K562 (cell line): ENCODE measurements at regions not wholly inside any gene's neighbourhood (a gene's known extent, or its start where the extent isn't known, plus 50 kb on each side); places are given as distances from the start of the nearest gene placed in this dataset.

Experiments
- ARID1B ChIP-seq: fragments of 450-650 bp; IDR thresholded peaks from 2 replicates; pipeline ENCODE4 v1.6.1; 2016; ENCODE audit warnings: antibody characterized with exemption, mild to moderate bottlenecking, inconsistent platforms
- BRF1 ChIP-seq: IDR thresholded peaks from 3 replicates; pipeline ENCODE4 v1.6.1; 2011; ENCODE audit warnings: borderline replicate concordance, mild to moderate bottlenecking; ENCODE audit not compliant: insufficient read length; ENCODE audit errors: extremely low read depth
- CBX5 ChIP-seq: IDR thresholded peaks from 2 replicates; pipeline ENCODE4 v1.6.1; 2014; ENCODE audit warnings: low read depth, borderline replicate concordance
- CC2D1A ChIP-seq: fragments of 450-650 bp; IDR thresholded peaks from 2 replicates; pipeline ENCODE4 v1.6.1; 2017; ENCODE audit warnings: mild to moderate bottlenecking
- CREM ChIP-seq: IDR thresholded peaks from 2 replicates; pipeline ENCODE4 v1.6.1; 2014; ENCODE audit warnings: antibody characterized with exemption, low read depth
- ERF ChIP-seq: fragments of 450-650 bp; formaldehyde crosslinking; IDR thresholded peaks from 2 replicates; pipeline ENCODE4 v1.4.0; 2020; ENCODE audit warnings: mild to moderate bottlenecking, mixed read lengths
- FIP1L1 ChIP-seq: fragments of 200-400 bp; formaldehyde crosslinking; IDR thresholded peaks from 2 replicates; pipeline ENCODE4 v1.6.1; 2018; ENCODE audit warnings: mild to moderate bottlenecking, low read depth, low read length; ENCODE audit not compliant: poor library complexity, severe bottlenecking
- FOSL1 ChIP-seq: fragments of 200-800 bp; sonication (Bioruptor generic); conservative IDR thresholded peaks from 2 replicates; pipeline ENCODE4 v1.6.1; 2016; ENCODE audit warnings: missing genetic modification characterization, missing compliant biosample characterization
- FOXJ2 ChIP-seq: fragments of 200-800 bp; sonication (Bioruptor generic); IDR thresholded peaks from 2 replicates; pipeline ENCODE4 v1.6.1; 2016; ENCODE audit warnings: missing genetic modification characterization, missing compliant biosample characterization
- KDM1A ChIP-seq, 2 experiments: fragments of 450-650 bp; IDR thresholded peaks; 2 replicates each; pipeline ENCODE4 v1.6.1; 2016; ENCODE audit warnings: mild to moderate bottlenecking in 2 of 2
- KDM2B ChIP-seq: fragments of 250-450 bp; sonication (Bioruptor Pico); IDR thresholded peaks from 2 replicates; pipeline ENCODE4 v1.8.0; 2021; ENCODE audit warnings: mild to moderate bottlenecking, moderate library complexity
- MTF1 ChIP-seq: fragments of 250-450 bp; sonication (Bioruptor Pico); IDR thresholded peaks from 2 replicates; pipeline ENCODE4 v1.9.0; 2021; ENCODE audit warnings: moderate library complexity, mild to moderate bottlenecking, inconsistent platforms, borderline replicate concordance
- PYGO2 ChIP-seq: fragments of 450-650 bp; IDR thresholded peaks from 2 replicates; pipeline ENCODE4 v1.6.1; 2016; ENCODE audit warnings: mild to moderate bottlenecking, missing genetic modification characterization, moderate library complexity, missing compliant biosample characterization
- SMARCE1 ChIP-seq: fragments of 450-650 bp; IDR thresholded peaks from 2 replicates; pipeline ENCODE4 v1.7.1; 2016; ENCODE audit warnings: mild to moderate bottlenecking
- TCF3 ChIP-seq: sonication (generic); formaldehyde crosslinking; IDR thresholded peaks from 2 replicates; pipeline ENCODE4 v1.4.0; 2020; ENCODE audit warnings: mild to moderate bottlenecking, missing genetic modification reagents
- ZNF232 ChIP-seq: sonication (generic); formaldehyde crosslinking; IDR thresholded peaks from 2 replicates; pipeline ENCODE4 v1.8.0; 2022; ENCODE audit warnings: mild to moderate bottlenecking, missing genetic modification reagents
- ZNF324 ChIP-seq: fragments of 250-450 bp; sonication (Bioruptor Pico); IDR thresholded peaks from 2 replicates; pipeline ENCODE4 v1.4.0; 2020; ENCODE audit warnings: mild to moderate bottlenecking
- ZNF785 ChIP-seq: fragments of 250-450 bp; sonication (Bioruptor Pico); IDR thresholded peaks from 2 replicates; pipeline ENCODE4 v1.4.0; 2020; ENCODE audit warnings: mild to moderate bottlenecking
- TF ChIP-seq, protein P1 (sequence below): fragments of 250-450 bp; sonication (Bioruptor Pico); IDR thresholded peaks from 2 replicates; pipeline ENCODE4 v1.5.0; 2021; ENCODE audit warnings: mild to moderate bottlenecking, borderline replicate concordance
- TF ChIP-seq, protein P2 (sequence below): sonication (generic); formaldehyde crosslinking; IDR thresholded peaks from 2 replicates; pipeline ENCODE4 v1.8.1; 2023; ENCODE audit warnings: mild to moderate bottlenecking, missing genetic modification reagents
- TF ChIP-seq, protein P3 (sequence below): sonication (generic); formaldehyde crosslinking; IDR thresholded peaks from 2 replicates; pipeline ENCODE4 v1.8.1; 2023; ENCODE audit warnings: mild to moderate bottlenecking, missing genetic modification reagents
- TF ChIP-seq, protein P4 (sequence below): fragments of 250-450 bp; sonication (Bioruptor Pico); IDR thresholded peaks from 2 replicates; pipeline ENCODE4 v1.4.0; 2020

DNA sequence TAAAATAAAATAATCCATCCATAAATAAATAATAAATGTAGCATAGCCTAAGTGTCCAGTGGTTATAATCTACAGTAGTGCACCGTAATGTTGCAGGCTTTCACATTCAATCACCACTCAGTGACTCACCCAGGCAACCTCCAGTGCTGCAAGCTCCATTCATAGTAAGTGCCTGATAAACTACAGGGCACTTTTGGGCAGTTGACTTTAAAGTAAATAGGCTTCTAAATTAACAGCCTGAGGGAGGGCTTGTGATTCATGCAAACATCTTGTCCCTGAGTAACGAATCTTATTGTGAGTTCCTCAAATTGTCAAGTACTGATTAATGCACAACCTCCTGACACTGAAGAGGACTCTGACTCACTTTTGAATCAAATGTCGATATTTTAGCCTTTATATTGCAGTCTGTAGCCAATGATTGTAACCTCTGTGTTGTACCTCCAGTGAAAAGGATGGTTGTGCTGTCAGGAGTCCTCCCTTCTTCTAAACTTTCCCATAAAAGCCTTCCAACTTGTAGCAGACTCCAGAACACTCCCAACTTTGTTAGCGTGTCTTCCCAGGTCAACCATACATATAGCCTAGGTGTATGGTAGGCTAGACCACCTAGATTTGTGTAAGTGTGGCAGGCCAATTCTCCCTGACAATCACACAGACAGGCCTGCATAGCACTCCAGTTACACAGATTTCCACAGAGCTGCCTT lies 55.0 kb upstream of the BICD1 start (continued):
- TF ChIP-seq TCF3 (CRISPR knock-in tag) (peak; percentile 57), BRF1 (no peak), KDM2B (CRISPR knock-in tag) (no peak), MTF1 (CRISPR knock-in tag) (no peak), KDM1A (IDR thresholded peaks at IDR 0.05) (peak; percentile 84 to 88; a peak in 3 of 4 replicates), CC2D1A (no peak), ZNF324 (no peak), ERF (CRISPR knock-in tag) (no peak), ZNF232 (no peak), SMARCE1 (peak; percentile 48; the same call in 1 of the 2 replicates), ARID1B (peak; percentile 55; the same call in 1 of the 2 replicates), ZNF785 (CRISPR knock-in tag) (no peak), FIP1L1 (no peak), CBX5 (no peak), CREM (peak; percentile 13; the same call in 1 of the 2 replicates), FOXJ2 (tag) (no peak), PYGO2 (tag) (no peak), FOSL1 (tag) (peak; percentile 90)
- TF ChIP-seq, protein P1, sequence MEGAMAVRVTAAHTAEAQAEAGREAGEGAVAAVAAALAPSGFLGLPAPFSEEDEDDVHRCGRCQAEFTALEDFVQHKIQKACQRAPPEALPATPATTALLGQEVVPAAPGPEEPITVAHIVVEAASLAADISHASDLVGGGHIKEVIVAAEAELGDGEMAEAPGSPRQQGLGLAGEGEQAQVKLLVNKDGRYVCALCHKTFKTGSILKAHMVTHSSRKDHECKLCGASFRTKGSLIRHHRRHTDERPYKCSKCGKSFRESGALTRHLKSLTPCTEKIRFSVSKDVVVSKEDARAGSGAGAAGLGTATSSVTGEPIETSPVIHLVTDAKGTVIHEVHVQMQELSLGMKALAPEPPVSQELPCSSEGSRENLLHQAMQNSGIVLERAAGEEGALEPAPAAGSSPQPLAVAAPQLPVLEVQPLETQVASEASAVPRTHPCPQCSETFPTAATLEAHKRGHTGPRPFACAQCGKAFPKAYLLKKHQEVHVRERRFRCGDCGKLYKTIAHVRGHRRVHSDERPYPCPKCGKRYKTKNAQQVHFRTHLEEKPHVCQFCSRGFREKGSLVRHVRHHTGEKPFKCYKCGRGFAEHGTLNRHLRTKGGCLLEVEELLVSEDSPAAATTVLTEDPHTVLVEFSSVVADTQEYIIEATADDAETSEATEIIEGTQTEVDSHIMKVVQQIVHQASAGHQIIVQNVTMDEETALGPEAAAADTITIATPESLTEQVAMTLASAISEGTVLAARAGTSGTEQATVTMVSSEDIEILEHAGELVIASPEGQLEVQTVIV (CRISPR knock-in tag) = no peak
- TF ChIP-seq, protein P2, sequence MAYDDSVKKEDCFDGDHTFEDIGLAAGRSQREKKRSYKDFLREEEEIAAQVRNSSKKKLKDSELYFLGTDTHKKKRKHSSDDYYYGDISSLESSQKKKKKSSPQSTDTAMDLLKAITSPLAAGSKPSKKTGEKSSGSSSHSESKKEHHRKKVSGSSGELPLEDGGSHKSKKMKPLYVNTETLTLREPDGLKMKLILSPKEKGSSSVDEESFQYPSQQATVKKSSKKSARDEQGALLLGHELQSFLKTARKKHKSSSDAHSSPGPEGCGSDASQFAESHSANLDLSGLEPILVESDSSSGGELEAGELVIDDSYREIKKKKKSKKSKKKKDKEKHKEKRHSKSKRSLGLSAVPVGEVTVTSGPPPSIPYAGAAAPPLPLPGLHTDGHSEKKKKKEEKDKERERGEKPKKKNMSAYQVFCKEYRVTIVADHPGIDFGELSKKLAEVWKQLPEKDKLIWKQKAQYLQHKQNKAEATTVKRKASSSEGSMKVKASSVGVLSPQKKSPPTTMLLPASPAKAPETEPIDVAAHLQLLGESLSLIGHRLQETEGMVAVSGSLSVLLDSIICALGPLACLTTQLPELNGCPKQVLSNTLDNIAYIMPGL (CRISPR knock-in tag) = no peak
- TF ChIP-seq, protein P3, sequence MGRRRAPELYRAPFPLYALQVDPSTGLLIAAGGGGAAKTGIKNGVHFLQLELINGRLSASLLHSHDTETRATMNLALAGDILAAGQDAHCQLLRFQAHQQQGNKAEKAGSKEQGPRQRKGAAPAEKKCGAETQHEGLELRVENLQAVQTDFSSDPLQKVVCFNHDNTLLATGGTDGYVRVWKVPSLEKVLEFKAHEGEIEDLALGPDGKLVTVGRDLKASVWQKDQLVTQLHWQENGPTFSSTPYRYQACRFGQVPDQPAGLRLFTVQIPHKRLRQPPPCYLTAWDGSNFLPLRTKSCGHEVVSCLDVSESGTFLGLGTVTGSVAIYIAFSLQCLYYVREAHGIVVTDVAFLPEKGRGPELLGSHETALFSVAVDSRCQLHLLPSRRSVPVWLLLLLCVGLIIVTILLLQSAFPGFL (CRISPR knock-in tag) = no peak
- TF ChIP-seq, protein P4, sequence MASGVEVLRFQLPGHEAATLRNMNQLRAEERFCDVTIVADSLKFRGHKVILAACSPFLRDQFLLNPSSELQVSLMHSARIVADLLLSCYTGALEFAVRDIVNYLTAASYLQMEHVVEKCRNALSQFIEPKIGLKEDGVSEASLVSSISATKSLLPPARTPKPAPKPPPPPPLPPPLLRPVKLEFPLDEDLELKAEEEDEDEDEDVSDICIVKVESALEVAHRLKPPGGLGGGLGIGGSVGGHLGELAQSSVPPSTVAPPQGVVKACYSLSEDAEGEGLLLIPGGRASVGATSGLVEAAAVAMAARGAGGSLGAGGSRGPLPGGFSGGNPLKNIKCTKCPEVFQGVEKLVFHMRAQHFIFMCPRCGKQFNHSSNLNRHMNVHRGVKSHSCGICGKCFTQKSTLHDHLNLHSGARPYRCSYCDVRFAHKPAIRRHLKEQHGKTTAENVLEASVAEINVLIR (CRISPR knock-in tag) = no peak
